Spleen (tissue), 11 donors: ENCODE measurements at regions not wholly inside any gene's neighbourhood (a gene's known extent, or its start where the extent isn't known, plus 50 kb on each side); places are given as distances from the start of the nearest gene placed in this dataset.

ENCODE experiments used
- DNase-seq: peaks from one replicate; pipeline ENCODE4 v3.0.0-alpha.2; 2020
- H3K27ac ChIP-seq, 8 donors: fragments of 200-600 bp; sonication (generic) in 7 of 8; 1 replicate in 4 of 8; 2 replicates in 4 of 8; pipeline versions ENCODE4 v1.5.0 to v1.8.0; 2016 to 2021; ENCODE audit warnings: inconsistent platforms in 4 of 8, mild to moderate bottlenecking in 4 of 8, moderate library complexity in 1 of 8
- H3K27me3 ChIP-seq, 7 donors: fragments of 200-600 bp; sonication (generic) in 6 of 7; replicated peaks in 1 of 7; 1 replicate in 4 of 7; 2 replicates in 3 of 7; pipeline versions ENCODE4 v1.5.0 to v1.8.0; 2016 to 2021; ENCODE audit warnings: inconsistent platforms in 3 of 7, mild to moderate bottlenecking in 1 of 7
- H3K36me3 ChIP-seq, 6 donors: fragments of 200-600 bp; sonication (generic) in 5 of 6; 1 replicate in 4 of 6; 2 replicates in 2 of 6; pipeline versions ENCODE4 v1.5.0 to v1.8.0; 2016 to 2021; ENCODE audit warnings: inconsistent platforms in 2 of 6
- H3K4me1 ChIP-seq, 6 donors: fragments of 200-600 bp; sonication (generic) in 5 of 6; 1 replicate in 3 of 6; 2 replicates in 3 of 6; pipeline versions ENCODE4 v1.5.0 to v1.8.0; 2016 to 2021; ENCODE audit warnings: inconsistent platforms in 3 of 6
- H3K4me3 ChIP-seq, 8 donors: fragments of 200-600 bp; sonication (generic) in 7 of 8; 1 replicate in 4 of 8; 2 replicates in 4 of 8; pipeline versions ENCODE4 v1.5.0 to v1.8.0; 2016 to 2021; ENCODE audit warnings: inconsistent platforms in 4 of 8, mild to moderate bottlenecking in 4 of 8, moderate library complexity in 2 of 8
- H3K9me3 ChIP-seq, 8 donors: fragments of 200-600 bp; sonication (generic) in 7 of 8; 1 replicate in 4 of 8; 2 replicates in 4 of 8; pipeline versions ENCODE4 v1.5.0 to v1.8.0; 2016 to 2021; ENCODE audit warnings: inconsistent platforms in 4 of 8
- CTCF ChIP-seq, 11 experiments: fragments of 200-600 bp in 7 of 11; fragments of 450-650 bp in 4 of 11; sonication (generic) in 4 of 11; IDR thresholded peaks in 8 of 11; conservative IDR thresholded peaks in 3 of 11; 1 replicate in 7 of 11; 2 replicates in 4 of 11; pipeline versions ENCODE4 v1.4.0 to v1.8.0; 2016 to 2021; ENCODE audit warnings: antibody characterized with exemption in 11 of 11, inconsistent platforms in 4 of 11, mild to moderate bottlenecking in 1 of 11
- POLR2A ChIP-seq, 3 donors: fragments of 450-650 bp; IDR thresholded peaks; one replicate each; pipeline ENCODE4 v1.5.1; 2017; ENCODE audit warnings: antibody characterized with exemption in 3 of 3, mild to moderate bottlenecking in 1 of 3
- POLR2AphosphoS5 ChIP-seq, 3 donors: sonication (generic); formaldehyde crosslinking; IDR thresholded peaks; one replicate each; pipeline ENCODE4 v1.5.1; 2017; ENCODE audit warnings: antibody characterized with exemption in 3 of 3
- WGBS, 5 donors: extraction: QIAGEN DNeasy Blood & Tissue Kit in 3 of 5; methylation state at CpG; one replicate each; pipeline versions ENCODE4 v1.1.5 to v1.1.7; 2013 to 2018; 5-methylcytosine and 5-hydroxymethylcytosine counted together
- intact Hi-C: fragments of 100-400 bp; cut with DNase I; formaldehyde crosslinking; loops from one replicate; pipeline ENCODE4 v1.15.0; 2023; ENCODE audit warnings: low total_unique reads
- donor health status: healthy with polysubstance abuse.
- donor health status: DM: no; HTN: no; CAD: no; lungs with moderate emphysema.
- donor health status: DM: no; HTN: no; CAD: no.
- donor health status: Bipolar disorder and iron deficiency.
- donor health status: healthy.
- donor health status: DM: no; HTN: no; CAD: no.
- donor health status: DM: yes; HTN: yes; CAD: no.

- Histone ChIP-seq H3K27ac (no peak overlapping the region), H3K4me3 (no peak overlapping the region), H3K27me3 (no peaks in the 10 kb centered on the region), H3K9me3 (peaks cover 0 to 5% (median 0%) of the 10 kb centered on the region in 8 donors), H3K4me1 (peaks cover 0 to 7% (median 0%) of the 10 kb centered on the region in 6 donors), H3K36me3 (no peaks in the 10 kb centered on the region)
- DNase-seq, result no peak
- 88 to 95% (median 93%) methylated on average over 4 of the region's 4 CpGs for WGBS, 5 donors
- TF ChIP-seq POLR2AphosphoS5 (IDR thresholded peaks at IDR 0.05) (no peak), CTCF (IDR thresholded peaks at IDR 0.05 in 8 of 11, conservative IDR thresholded peaks at IDR 0.05 in 3 of 11) (no peak), POLR2A (IDR thresholded peaks at IDR 0.05) (no peak)
- intact Hi-C loops, result no loop called here
Observed at GRCh38 chr4:143055997-143056396, 128.7 kb upstream of the USP38 start.

- H3K4me1 ChIP-seq, result no peaks in the 10 kb centered on the region
- no peak overlapping the region for H3K4me3 ChIP-seq
- TF ChIP-seq POLR2AphosphoS5 (IDR thresholded peaks at IDR 0.05) (no peak), POLR2A (IDR thresholded peaks at IDR 0.05) (no peak), CTCF (IDR thresholded peaks at IDR 0.05 in 8 of 11, conservative IDR thresholded peaks at IDR 0.05 in 3 of 11) (no peak)
- H3K27me3 ChIP-seq, result peaks cover 0 to 7% (median 0%) of the 10 kb centered on the region in 7 donors
- intact Hi-C loops, result no loop called here
- 80 to 95% (median 90%) methylated on average over 1 to 4 of the region's 4 CpGs; no CpG with 5 or more reads in 1 of the 5 donors for WGBS, 5 donors
- no peaks in the 10 kb centered on the region for H3K36me3 ChIP-seq
- no peak for DNase-seq
- peaks cover 0 to 27% (median 16%) of the 10 kb centered on the region in 8 donors for H3K9me3 ChIP-seq
- H3K27ac ChIP-seq, result no peak overlapping the region
Observed at GRCh38 chr4:143071351-143071750, 113.4 kb upstream of the USP38 start.

- TF ChIP-seq CTCF (IDR thresholded peaks at IDR 0.05 in 8 of 11, conservative IDR thresholded peaks at IDR 0.05 in 3 of 11) (no peak), POLR2A (IDR thresholded peaks at IDR 0.05) (no peak), POLR2AphosphoS5 (IDR thresholded peaks at IDR 0.05) (no peak)
- Histone ChIP-seq H3K27me3 (no peaks in the 10 kb centered on the region), H3K9me3 (peaks cover 0 to 9% (median 0%) of the 10 kb centered on the region in 8 donors), H3K4me1 (no peaks in the 10 kb centered on the region), H3K27ac (no peak overlapping the region), H3K36me3 (no peaks in the 10 kb centered on the region), H3K4me3 (no peak overlapping the region)
- intact Hi-C loops, result no loop called here
- DNase-seq, result no peak
- 77 to 89% (median 88%) methylated on average over 4 of the region's 4 CpGs for WGBS, 5 donors
Observed at GRCh38 chr4:143076723-143077122, 108.0 kb upstream of the USP38 start.

GRCh38 chr4:143082701-143083100, 102.0 kb upstream of the USP38 start:
- no peaks in the 10 kb centered on the region for H3K36me3 ChIP-seq
- 53 to 89% (median 74%) methylated on average over 1 of the region's 1 CpG for WGBS, 5 donors
- H3K27ac ChIP-seq, result no peak overlapping the region
- H3K4me1 ChIP-seq, result peaks cover 0 to 9% (median 0%) of the 10 kb centered on the region in 6 donors
- H3K27me3 ChIP-seq, result no peaks in the 10 kb centered on the region
- DNase-seq, result no peak
- intact Hi-C loops, result no loop called here
- no peak overlapping the region for H3K4me3 ChIP-seq
- TF ChIP-seq POLR2A (IDR thresholded peaks at IDR 0.05), result no peak
- no peak for TF ChIP-seq POLR2AphosphoS5 (IDR thresholded peaks at IDR 0.05)
- TF ChIP-seq CTCF (IDR thresholded peaks at IDR 0.05 in 8 of 11, conservative IDR thresholded peaks at IDR 0.05 in 3 of 11), result no peak
- no peaks in the 10 kb centered on the region for H3K9me3 ChIP-seq
